ENCODE measurements at regions not wholly inside any gene's neighbourhood (a gene's known extent, or its start where the extent isn't known, plus 50 kb on each side); places are given as distances from the start of the nearest gene placed in this dataset.

DNA sequence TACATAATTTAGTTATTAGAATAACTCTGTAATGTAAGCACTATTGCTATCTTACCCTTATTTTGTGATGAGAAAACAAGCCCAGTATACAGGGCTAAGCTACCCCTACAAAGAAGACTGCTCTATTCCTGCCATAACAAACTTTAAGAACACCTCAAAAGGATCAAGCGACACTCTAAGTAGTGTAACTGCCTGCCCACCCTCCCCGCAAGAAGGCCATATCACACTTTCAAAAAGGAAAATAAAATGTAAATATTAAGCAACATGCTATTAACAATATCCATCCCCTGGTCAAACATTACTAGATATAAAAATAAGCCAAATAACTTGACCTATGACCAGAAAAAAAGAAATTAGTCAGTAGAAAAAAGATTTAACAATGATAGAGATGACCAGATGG is 741.7 kb upstream of the CNTNAP5 start:
- DNase-seq (ENCODE audit: extremely low read depth, low read depth, low spot score) = no peak

DNA sequence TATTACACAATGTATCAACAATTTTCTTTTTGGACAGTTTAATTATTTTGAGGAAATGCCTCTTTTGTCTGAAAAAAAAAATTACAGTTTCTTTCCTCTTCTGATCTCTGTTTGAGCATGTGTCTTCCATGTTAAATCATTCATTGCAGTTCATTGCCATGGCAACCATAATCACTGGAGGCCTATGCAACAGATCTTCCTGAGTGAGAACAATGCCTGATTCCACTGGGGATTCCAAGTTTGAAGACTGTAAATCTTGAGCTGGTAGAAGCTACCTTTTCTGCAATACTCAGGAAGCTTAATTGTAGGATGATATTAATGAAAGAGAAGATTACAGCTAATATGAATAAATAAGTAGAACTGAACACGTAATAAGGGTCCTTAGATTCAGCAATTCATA is 721.4 kb upstream of the CNTNAP5 start:
- DNase-seq (ENCODE audit: extremely low read depth, low read depth, low spot score) = no peak
